Medulla oblongata (tissue), 1 donor: ENCODE measurements at regions not wholly inside any gene's neighbourhood (a gene's known extent, or its start where the extent isn't known, plus 50 kb on each side); places are given as distances from the start of the nearest gene placed in this dataset.

Experiments
- DNase-seq: peaks from one replicate; pipeline ENCODE4 v3.0.0-alpha.2; 2015; ENCODE audit errors: extremely low spot score

DNA sequence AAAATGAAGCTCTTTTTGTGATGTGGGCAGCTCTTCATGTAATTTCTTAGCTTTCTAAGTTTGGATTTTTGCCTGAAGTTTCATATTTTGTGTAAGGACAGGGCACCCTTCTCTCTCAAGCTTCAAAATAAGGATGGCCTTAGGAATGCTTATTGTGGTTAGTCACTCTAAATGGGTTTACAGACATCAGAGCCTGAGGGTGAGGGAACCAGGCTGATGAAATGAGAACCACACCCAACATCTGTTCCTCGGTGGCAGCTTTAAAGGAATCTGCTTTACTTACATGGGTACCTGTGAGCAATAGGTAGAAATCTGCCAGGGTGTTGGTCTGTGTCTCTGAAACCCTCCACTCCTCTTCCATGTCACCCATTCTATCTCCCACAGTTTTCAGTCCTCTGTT, 174.3 kb downstream of the EMX2 start:
- DNase-seq, result no peak

DNA sequence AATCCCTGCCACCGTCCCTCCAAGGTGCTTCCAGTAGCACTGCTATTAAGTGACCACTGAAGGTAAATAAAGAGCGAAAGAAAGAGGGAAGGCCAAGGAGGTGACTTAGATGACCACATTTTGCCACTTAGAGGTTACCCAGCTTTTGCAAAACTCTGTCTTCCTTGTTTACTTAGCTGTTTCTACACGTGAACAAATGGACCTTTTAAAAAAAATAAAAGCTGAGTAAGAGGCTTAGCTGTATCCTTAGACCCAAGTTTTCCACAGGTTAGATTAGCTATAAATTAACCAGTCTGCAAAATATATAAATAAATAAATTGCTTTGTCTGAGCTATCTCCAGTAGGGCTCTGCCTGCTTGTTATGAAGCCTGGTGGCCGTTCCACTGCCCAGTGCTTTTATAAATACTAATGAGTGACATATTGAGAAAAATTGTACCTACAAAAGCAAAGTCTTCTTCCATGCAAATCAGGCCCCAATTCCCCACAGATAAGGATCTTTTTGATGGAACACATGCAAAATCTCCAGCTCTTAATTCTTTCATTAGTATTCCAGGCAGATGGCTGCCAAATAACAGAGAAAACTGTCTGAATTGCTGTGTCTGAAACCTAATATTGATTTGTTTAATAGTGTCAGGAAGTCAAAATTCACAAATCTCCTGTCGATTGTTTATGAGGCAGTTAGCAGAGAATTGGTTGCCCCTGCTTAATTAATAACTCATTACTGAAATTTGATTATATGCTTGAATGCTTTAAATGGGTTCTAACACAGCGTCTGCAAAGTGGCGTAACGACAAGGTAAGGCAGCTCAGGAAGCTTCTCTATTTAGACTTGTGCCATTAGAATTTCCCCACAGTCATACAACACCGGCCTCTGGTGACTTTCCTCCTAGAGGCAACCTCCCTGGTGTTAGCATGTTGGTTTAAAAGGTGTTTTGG, 176.7 kb downstream of the EMX2 start:
- no peak for DNase-seq

DNA sequence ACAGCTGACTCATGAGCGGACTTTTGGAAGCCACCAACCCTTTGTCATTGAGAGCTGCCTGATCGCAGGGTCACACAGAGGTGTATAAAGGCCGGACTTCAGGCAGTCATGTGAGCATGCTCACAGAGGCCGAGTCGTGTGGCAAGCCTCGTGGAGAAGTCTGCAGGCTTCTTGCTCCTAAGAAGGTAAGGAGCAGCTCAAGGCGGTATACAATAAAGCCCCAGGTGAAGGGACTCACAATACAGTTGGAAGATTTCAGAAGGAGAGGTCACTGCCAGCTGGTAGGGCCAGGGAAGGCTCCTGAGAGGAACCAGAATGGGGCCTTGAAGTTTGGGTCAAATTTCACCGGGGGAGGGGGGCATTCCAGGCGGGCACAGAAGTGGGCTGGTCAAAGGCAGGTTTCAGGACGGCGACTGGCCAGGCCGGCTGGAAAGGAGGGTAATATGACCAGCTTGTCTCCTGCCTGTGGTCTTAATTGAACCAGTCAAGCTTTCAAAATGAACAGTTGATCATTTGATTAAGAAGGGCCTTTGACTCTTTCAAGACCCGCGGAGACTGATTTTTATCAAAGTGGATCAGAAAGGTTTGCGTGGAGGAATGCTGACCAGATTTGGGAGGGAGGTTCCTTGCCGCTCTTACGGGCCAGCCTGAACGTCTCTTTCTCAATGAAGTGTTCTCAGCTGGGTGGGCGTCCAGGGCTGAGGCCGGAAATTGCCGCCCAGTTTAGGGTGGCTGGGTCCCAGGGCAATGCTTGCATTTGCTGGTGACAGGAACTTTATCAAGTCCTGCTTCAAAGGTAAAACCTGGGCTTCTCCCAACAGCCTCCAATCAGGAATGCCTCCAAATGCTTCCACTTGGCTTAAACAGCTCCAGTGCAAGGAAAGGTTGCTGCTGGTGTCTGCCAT, 178.6 kb downstream of the EMX2 start:
- no peak for DNase-seq

DNA sequence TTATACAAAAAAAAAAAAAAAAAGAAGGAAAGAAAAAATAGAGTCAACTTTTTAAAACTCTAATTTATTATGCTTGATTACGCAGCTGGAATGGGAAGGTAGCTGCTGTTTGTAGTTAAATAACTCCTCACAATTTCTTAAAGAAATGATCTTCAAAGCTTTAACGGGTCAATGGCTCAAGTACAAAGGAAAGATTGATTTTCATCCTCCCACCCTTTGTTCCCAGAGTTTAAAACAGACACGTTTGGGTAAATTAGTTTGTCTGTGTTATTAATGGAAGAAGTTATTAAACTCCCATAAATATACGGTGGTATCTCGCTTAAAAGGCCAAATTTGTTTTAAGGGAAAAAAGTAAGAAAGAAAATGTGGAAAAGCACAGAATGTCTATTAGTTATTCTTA, 179.3 kb downstream of the EMX2 start:
- DNase-seq, result no peak

DNA sequence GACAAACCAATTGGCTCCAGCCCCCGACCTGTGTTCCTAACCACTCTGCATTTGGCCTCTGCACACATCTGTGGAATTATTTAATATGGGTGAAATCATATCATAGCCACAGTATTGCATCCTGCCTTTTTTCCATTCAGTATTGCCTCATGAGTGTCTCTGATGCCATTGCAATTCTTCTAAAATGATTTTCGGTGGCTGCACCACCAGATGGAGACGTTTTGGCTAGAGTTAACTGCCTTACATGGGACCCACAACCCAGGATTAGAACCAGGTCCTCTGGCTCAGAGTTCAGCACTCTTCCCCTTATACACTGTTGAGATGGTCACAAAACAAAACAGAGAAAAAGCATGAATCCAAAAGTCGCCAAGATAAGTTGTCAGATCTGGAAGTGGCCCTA, 180.8 kb downstream of the EMX2 start:
- DNase-seq, result no peak

DNA sequence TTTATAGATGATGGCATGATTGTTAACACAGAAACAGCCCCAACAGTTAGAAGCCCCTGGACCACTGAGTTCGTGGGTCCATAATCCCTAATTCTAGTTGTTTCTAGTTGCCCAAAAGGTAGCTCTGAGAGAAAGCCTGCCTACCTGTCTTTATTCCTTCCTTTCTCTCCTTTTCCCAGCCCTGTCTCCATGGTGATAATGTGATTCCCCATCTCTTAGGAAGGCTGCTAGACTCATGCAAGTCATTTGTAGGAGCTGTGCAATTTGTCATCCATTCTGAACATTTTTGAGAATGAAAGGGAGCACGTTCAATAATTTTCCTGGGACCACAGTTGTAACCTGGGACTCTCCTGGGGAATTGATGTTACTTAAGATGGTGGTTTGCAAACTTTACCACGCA, 183.4 kb downstream of the EMX2 start:
- DNase-seq, result no peak

DNA sequence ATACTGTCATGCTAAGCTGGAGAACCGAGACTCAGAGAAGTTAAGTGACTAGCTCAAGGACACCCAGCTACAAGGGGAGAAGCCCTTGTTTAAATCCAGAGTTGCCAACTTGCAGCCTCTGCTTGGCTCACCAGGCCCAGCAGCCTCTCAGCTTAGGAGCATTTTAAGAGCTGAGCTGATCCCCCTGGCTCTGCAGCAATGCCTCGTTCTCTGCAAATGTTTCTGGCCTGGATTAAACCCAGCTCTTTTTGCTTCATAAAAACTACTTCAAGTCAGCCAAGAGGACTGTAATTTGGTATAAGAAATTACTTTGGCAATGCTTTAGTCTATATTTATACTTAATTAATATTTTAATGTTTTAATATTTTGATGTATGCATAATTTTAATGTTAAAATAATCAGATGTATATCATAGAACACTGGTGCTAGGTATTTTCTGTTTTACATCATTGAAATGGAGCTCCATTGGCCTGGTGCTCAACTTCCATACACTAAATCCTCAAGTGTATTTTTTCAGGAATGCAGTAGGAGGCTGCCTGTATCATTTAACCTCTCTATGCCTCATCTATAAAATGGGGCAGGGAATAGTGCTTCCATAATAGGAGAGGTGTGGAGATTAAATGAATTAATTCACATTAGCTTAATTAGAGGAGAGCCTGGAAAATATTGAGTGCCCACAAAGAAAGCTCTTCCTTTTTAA, 184.2 kb downstream of the EMX2 start:
- no peak for DNase-seq

DNA sequence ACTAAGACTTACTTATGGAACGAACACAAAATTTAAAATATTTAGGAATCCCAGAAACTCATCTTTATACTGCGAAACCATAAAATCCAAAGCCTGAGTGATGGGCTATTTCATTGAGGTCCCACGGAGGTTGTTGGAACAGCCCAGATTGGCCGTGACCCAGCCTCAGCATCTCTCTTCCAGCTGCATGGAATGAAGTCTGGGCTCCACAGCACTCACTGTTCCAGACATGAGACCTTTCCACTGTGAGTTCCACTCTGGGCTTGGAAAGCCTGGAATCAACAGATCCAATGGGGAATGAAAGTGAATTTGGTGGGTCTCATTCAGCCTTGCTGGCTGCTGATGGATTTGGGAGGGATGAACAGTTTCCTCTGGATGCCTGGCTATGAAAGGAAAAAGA, 184.9 kb downstream of the EMX2 start:
- no peak for DNase-seq

DNA sequence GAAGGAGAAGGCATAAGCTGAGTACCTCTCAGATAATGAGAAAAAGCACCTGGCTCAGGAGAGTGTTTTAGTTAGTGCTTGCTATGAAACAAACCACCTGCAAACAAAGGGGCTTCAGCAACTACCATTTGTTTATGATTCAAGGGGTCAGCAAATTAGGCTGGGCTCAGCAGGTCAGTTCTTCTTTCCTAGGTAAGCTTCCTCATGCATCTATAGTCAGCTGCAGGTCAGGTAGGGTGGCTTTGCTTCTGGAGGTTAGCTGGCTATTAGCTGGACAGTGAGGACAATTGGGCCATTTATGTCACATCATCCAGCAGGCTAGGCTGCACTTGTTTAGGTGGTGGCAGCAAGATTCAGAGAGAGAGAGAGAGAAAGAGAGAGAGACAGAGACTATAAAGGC, 185.5 kb downstream of the EMX2 start:
- DNase-seq, result no peak

DNA sequence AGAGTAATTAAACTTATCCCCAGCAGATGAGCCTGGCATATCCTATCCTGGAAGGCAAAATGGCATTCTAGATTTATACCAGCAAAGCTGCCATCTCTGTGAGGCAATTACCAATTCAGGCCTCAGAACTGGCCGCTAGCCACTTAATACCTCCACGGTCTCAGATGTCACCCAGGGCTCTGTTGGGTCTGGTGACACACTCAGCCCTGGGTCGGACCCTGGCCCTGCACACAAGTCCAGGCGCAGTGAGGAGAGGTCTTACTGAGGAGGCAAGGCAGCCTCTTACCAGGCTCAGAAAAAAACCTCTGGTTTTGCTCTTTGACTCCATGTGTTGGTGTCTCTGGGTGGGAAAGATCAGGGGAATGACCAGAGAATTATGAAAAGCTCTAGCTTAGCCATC, 186.6 kb downstream of the EMX2 start:
- DNase-seq, result no peak

DNA sequence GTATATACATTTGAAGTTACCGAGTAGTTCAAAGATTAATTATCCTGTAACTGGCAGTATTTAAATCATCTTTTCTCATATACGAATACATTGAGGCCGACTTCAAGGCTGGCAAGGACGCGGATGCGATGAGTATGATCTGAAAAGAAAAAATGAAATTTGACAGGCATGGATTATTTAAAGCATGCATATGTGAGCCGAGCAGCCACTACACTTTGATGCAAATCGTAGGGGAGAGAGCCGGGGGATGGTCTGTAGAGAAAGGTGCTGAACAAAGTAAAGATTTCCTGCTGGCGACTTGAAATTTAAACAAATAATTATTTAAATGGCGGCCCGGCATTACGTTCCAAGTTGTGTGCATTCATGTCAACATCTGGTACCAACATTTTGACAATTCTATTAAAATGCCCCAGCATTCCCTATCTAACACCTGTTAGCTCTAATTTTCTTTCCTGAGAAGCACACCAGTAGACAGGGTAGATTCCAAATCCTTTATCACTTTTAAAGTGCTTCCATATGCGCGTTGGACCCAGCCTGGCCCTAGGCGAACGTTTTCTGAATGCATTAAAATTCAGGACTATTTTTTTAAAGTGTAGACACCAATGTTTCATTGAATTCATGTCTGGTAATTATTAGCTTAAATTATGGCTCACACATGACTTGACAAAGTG, 188.7 kb downstream of the EMX2 start:
- no peak for DNase-seq

DNA sequence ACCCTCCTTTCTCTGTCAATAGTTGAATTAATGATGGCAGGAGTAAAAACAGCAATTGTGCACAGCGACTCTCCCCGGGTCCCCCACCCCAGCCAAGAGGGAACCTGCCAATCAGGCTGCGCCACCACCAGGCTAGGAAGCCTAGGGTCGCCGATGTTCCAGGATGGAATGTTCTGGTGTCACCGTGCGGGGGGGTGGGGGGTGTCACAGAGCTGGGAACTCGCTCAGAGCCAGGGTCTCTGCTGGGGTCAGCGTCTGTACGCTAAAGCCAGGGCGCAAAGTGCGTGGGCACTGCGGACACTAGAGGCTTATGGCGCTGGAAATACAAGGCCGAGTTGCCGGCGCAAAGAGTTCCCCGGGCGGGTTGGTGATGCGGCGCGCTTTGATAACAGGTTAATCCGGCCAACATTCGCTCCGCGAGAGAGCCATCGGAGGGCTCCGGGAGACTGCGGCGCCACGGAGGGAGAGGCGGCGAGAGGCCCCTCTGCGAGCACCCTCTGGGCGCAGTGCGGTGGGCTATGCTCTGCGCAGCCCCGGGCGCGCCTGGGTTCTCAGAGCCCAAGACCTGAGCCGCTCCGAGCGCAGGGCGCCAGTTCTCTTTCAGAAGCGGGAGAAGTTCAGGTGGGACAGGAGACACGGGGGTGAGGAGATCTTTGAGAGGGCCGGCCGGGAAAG, 192.3 kb downstream of the EMX2 start:
- DNase-seq, result no peak

DNA sequence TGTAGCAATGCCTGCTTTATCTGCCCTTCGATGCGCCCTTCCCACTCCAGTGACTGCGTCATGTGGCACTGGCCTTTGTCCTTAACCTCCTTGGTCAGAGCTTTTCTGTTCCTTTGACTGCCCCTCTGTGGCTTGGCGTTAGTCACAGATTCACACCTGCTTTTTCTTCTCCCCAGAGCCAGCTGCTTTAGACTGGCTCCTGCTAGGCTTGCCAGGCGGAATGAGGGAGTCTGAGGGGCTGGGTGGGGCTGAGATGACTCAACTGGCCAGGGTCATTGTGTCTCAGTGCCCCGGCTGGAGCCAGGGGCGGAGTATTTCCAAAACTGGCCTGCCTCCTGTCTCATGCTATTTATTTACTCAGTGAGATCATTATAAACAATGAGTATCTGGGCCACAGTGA, 194.1 kb downstream of the EMX2 start:
- no peak for DNase-seq

DNA sequence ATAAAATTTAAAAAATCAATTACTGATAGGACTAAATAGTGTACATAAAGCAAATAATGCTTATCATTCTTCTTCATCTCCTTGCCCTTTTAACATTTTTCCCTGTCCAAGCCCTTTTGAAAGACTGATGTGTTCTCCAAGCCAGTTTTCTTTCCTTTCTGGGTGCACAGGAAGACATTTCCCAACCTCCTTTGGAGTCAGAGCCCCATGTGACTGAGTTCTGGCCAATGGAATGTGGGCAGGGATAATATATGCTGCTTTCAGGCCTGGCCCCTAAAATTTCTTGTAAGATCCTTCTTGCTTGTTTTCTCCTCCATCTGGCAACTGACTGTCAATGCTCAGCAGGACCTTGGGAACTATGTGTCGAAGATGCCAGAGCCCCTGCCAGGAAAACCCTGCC, 197.5 kb downstream of the EMX2 start:
- DNase-seq, result no peak

DNA sequence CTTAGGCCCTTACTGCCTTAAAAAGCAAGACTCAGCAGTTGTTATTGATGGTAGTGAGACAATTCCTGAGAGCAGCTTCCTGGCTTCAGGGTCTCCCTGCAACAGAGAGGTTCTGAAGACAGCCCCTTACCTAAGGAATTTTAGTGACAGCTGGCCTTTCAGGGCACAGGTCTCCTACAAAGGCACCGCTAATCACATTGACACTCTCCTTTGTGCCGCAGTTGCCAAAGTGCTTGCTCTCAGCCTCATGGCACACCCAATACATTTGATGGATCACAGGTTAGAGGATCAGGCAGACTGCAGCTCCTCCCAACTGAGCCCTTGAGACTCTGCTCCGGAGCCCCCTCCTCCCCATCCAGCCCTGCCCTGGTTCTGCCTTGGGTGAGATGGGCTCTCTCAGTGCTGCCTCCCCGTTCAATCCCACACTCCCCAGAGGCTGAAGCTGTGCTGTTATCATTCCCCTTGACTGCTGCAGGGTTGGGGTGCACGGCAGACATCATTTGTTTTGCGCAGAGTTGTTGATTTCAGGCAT, 198.2 kb downstream of the EMX2 start:
- no peak for DNase-seq

DNA sequence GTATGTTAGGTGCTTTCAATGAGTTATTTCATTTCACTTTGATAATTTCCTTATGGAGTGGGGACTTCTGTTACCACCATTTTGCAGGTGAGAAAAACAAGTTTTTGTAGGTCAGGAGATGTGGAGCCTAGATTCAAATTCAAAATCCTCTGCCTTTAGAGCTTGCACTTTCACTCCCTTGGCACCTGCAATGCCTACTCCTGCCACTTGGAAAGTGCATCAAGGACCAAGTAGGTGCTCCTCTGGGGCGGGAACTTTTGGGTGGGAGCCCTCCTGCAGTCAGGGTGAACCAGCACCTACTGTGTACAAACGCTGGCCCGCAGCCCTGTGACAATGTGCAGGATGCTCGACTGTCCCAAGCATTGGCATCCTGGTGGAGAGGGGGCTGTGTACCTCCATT, 199.0 kb downstream of the EMX2 start:
- no peak for DNase-seq

DNA sequence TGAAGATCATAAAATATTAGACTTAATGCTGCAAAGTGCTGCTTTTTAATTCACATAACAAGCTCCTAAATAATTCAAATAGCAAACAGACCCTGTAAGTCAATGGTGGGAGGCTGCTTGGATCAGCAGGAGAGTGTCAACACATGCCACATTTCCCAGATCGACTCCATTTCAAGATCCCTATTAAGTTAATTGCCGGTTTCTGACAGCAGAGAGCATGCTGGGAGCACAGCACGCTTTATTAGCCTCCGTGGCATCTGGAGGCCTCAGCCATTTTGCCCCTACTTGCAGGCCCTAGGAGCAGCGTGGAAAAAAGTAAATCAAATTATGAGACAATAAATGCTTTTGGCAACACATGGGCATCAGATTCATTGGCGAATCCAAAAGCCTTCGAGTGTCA, 201.0 kb downstream of the EMX2 start:
- no peak for DNase-seq

DNA sequence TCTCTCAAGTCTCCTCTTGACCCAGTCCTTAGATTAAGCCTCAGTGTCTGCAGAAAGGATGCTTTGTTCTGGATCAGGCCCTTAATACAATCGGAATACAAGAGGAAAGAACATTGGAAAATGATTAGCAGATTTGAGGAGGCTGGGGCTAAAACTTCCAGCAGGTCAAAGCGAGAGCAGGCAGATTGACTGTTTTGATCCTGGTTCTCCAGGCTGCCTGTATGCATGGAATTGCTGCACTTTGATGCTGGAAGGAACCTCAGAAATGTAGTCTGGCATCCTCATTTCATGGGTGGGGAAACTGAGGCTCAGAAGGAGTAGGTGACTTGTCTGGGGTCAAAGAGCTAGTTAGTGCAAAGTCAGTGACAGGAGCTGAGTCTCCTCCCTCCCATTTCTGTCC, 202.8 kb downstream of the EMX2 start:
- no peak for DNase-seq

DNA sequence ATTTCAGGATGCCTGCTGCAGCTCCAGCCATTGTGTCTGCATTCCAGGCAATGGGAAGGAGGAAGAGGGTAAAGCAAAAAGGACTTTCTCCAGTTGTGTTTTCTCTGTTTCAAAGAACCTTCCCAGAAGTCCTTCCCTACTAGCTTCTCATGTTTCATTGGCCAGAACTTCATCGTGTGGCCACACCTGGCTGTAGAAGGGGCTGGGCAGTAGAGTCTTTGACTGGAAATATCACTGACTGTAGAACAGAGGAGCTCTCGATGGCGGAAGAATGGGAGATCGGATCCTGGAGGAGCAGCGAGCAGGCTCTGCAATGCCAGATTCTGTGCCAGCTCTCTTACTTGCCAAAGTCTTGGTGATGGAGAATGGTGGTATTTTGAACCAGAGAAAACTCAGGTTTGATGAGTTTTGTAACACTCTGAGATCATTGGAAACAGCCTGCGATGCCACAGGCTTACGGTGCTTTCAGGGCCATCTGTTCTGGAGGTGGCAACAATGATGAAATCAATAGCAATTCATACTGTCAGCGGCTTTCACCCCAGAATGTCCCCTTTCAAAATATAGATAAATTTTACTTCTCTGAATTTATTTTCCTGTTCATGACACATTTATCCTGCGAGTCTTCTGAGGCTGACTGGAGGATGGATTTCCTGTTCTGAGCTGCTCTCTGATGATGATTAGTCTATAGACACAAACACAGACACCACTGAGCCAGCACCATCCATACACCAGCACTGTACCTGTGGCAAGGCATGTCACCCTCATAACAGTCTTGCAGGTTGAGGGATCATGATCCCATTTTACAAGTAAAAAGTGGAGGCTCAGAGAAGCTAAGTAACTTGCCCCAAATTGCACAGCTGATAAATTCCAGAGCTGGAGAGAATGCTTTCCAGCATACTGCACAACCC, 204.2 kb downstream of the EMX2 start:
- no peak for DNase-seq

DNA sequence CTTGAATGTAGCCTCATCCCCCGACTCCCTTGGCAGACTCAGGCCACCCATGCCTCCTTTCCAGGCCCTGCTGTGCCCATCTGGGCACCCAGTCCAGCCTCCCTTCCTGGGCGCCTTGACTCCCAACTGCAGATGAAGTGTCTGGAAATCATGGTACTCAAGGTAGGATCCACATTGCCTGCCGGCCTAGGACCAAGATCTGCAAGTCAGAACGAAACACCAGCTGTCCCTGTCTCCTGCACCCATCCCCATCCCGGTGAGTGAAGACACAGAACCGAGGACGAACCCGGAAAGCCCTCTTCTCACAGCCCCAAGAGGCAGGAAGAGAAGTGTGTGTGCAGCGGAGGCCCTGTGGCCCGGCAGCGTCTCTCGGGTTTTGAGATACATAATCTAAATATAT, 205.1 kb downstream of the EMX2 start:
- DNase-seq, result no peak
